ENCODE measurements at regions not wholly inside any gene's neighbourhood (a gene's known extent, or its start where the extent isn't known, plus 50 kb on each side); places are given as distances from the start of the nearest gene placed in this dataset.

- H3K23ac ChIP-seq (ENCODE audit: low read length in 2 of 2): no peak overlapping the region
- H2BK12ac ChIP-seq (ENCODE audit: low read length in 2 of 2): no peak overlapping the region
- no peak overlapping the region for H3K14ac ChIP-seq (ENCODE audit: low read length in 2 of 2)
- H2BK120ac ChIP-seq (ENCODE audit: low read depth, low read length): no peak overlapping the region
- H3K4me1 ChIP-seq (ENCODE audit: control insufficient read depth, insufficient read depth, low read depth, low read length): no peaks in the 10 kb centered on the region
- no peak overlapping the region for H4K91ac ChIP-seq (ENCODE audit: low read length)
- no peak overlapping the region for H3K27ac ChIP-seq (ENCODE audit: low read length, poor library complexity, severe bottlenecking)
- no peak overlapping the region for H2AK5ac ChIP-seq (ENCODE audit: low read length, severe bottlenecking)
- no peak overlapping the region for H4K8ac ChIP-seq (ENCODE audit: low read length)
- no peaks in the 10 kb centered on the region for H3K79me1 ChIP-seq (replicated peaks; ENCODE audit: low read length, poor library complexity, severe bottlenecking)
- DNase-seq: no peak
- H3K36me3 ChIP-seq (ENCODE audit: control insufficient read depth in 1 of 2, insufficient read depth in 2 of 2, low read depth in 1 of 2, low read length in 2 of 2): no peaks in the 10 kb centered on the region
- H3K27me3 ChIP-seq (ENCODE audit: control insufficient read depth in 1 of 2, insufficient read depth in 1 of 2, low read length in 2 of 2): no peaks in the 10 kb centered on the region
- no peak overlapping the region for H2BK15ac ChIP-seq (ENCODE audit: low read depth, poor library complexity, severe bottlenecking)
- H3K4me3 ChIP-seq (ENCODE audit: insufficient read depth in 1 of 2, low read depth in 1 of 2, low read length in 2 of 2): no peak overlapping the region
- WGBS: no CpG with 5 or more reads among the region's 3 CpGs
- H3K4ac ChIP-seq (ENCODE audit: low read depth in 1 of 2, low read length in 2 of 2): no peak overlapping the region
- H3K18ac ChIP-seq (ENCODE audit: low read depth in 1 of 2, low read length in 2 of 2): no peak overlapping the region
- H3K9ac ChIP-seq (ENCODE audit: low read length): no peak overlapping the region
- no peak overlapping the region for H3K4me2 ChIP-seq (ENCODE audit: low read length, poor library complexity, severe bottlenecking)
- H2BK5ac ChIP-seq (ENCODE audit: low read depth, low read length, poor library complexity, severe bottlenecking): no peak overlapping the region
- H2AFZ ChIP-seq (ENCODE audit: low read depth, low read length): no peak overlapping the region
- H3K9me3 ChIP-seq (ENCODE audit: control insufficient read depth, low read length): peaks cover 6% of the 10 kb centered on the region
Measured at GRCh38 chr2:126409850-126410249, 246.1 kb upstream of the GYPC start.

GRCh38 chr2:126413079-126413478, 242.9 kb upstream of the GYPC start:
- Histone ChIP-seq H3K27ac (ENCODE audit: low read length, poor library complexity, severe bottlenecking) (no peak overlapping the region), H2BK12ac (ENCODE audit: low read length in 2 of 2) (no peak overlapping the region), H3K9me3 (ENCODE audit: control insufficient read depth, low read length) (peaks cover 20% of the 10 kb centered on the region), H2BK120ac (ENCODE audit: low read depth, low read length) (no peak overlapping the region), H3K18ac (ENCODE audit: low read depth in 1 of 2, low read length in 2 of 2) (no peak overlapping the region), H2BK15ac (ENCODE audit: low read depth, poor library complexity, severe bottlenecking) (no peak overlapping the region), H3K23ac (ENCODE audit: low read length in 2 of 2) (no peak overlapping the region), H2BK5ac (ENCODE audit: low read depth, low read length, poor library complexity, severe bottlenecking) (no peak overlapping the region), H3K79me1 (replicated peaks; ENCODE audit: low read length, poor library complexity, severe bottlenecking) (no peaks in the 10 kb centered on the region), H4K8ac (ENCODE audit: low read length) (no peak overlapping the region), H3K36me3 (ENCODE audit: control insufficient read depth in 1 of 2, insufficient read depth in 2 of 2, low read depth in 1 of 2, low read length in 2 of 2) (no peaks in the 10 kb centered on the region), H3K27me3 (ENCODE audit: control insufficient read depth in 1 of 2, insufficient read depth in 1 of 2, low read length in 2 of 2) (no peaks in the 10 kb centered on the region), H2AK5ac (ENCODE audit: low read length, severe bottlenecking) (no peak overlapping the region), H3K4me1 (ENCODE audit: control insufficient read depth, insufficient read depth, low read depth, low read length) (no peaks in the 10 kb centered on the region), H3K4me3 (ENCODE audit: insufficient read depth in 1 of 2, low read depth in 1 of 2, low read length in 2 of 2) (no peak overlapping the region), H3K4me2 (ENCODE audit: low read length, poor library complexity, severe bottlenecking) (no peak overlapping the region), H3K4ac (ENCODE audit: low read depth in 1 of 2, low read length in 2 of 2) (no peak overlapping the region), H3K14ac (ENCODE audit: low read length in 2 of 2) (no peak overlapping the region), H3K9ac (ENCODE audit: low read length) (no peak overlapping the region), H4K91ac (ENCODE audit: low read length) (no peak overlapping the region), H2AFZ (ENCODE audit: low read depth, low read length) (no peak overlapping the region)
- WGBS: 0% methylated on average over 1 of the region's 4 CpGs
- no peak for DNase-seq

GRCh38 chr2:126419403-126419802, 236.6 kb upstream of the GYPC start:
- H3K4me3 ChIP-seq (ENCODE audit: insufficient read depth in 1 of 2, low read depth in 1 of 2, low read length in 2 of 2): no peak overlapping the region
- DNase-seq: no peak
- no peak overlapping the region for H4K91ac ChIP-seq (ENCODE audit: low read length)
- H2BK5ac ChIP-seq (ENCODE audit: low read depth, low read length, poor library complexity, severe bottlenecking): no peak overlapping the region
- no peaks in the 10 kb centered on the region for H3K27me3 ChIP-seq (ENCODE audit: control insufficient read depth in 1 of 2, insufficient read depth in 1 of 2, low read length in 2 of 2)
- no peaks in the 10 kb centered on the region for H3K79me1 ChIP-seq (replicated peaks; ENCODE audit: low read length, poor library complexity, severe bottlenecking)
- no peak overlapping the region for H2BK12ac ChIP-seq (ENCODE audit: low read length in 2 of 2)
- H2AFZ ChIP-seq (ENCODE audit: low read depth, low read length): no peak overlapping the region
- H2BK120ac ChIP-seq (ENCODE audit: low read depth, low read length): no peak overlapping the region
- H3K27ac ChIP-seq (ENCODE audit: low read length, poor library complexity, severe bottlenecking): no peak overlapping the region
- H2AK5ac ChIP-seq (ENCODE audit: low read length, severe bottlenecking): no peak overlapping the region
- H3K23ac ChIP-seq (ENCODE audit: low read length in 2 of 2): no peak overlapping the region
- no peaks in the 10 kb centered on the region for H3K36me3 ChIP-seq (ENCODE audit: control insufficient read depth in 1 of 2, insufficient read depth in 2 of 2, low read depth in 1 of 2, low read length in 2 of 2)
- H2BK15ac ChIP-seq (ENCODE audit: low read depth, poor library complexity, severe bottlenecking): no peak overlapping the region
- no peak overlapping the region for H3K4me2 ChIP-seq (ENCODE audit: low read length, poor library complexity, severe bottlenecking)
- H3K4ac ChIP-seq (ENCODE audit: low read depth in 1 of 2, low read length in 2 of 2): no peak overlapping the region
- H4K8ac ChIP-seq (ENCODE audit: low read length): no peak overlapping the region
- H3K4me1 ChIP-seq (ENCODE audit: control insufficient read depth, insufficient read depth, low read depth, low read length): no peaks in the 10 kb centered on the region
- H3K9me3 ChIP-seq (ENCODE audit: control insufficient read depth, low read length): peaks cover 44% of the 10 kb centered on the region
- H3K9ac ChIP-seq (ENCODE audit: low read length): no peak overlapping the region
- H3K14ac ChIP-seq (ENCODE audit: low read length in 2 of 2): no peak overlapping the region
- no peak overlapping the region for H3K18ac ChIP-seq (ENCODE audit: low read depth in 1 of 2, low read length in 2 of 2)

GRCh38 chr2:126425943-126426342, 230.0 kb upstream of the GYPC start:
- H2AK5ac ChIP-seq (ENCODE audit: low read length, severe bottlenecking): no peak overlapping the region
- WGBS: no CpG with 5 or more reads among the region's 1 CpG
- H3K9ac ChIP-seq (ENCODE audit: low read length): no peak overlapping the region
- no peak overlapping the region for H3K27ac ChIP-seq (ENCODE audit: low read length, poor library complexity, severe bottlenecking)
- no peak overlapping the region for H2BK5ac ChIP-seq (ENCODE audit: low read depth, low read length, poor library complexity, severe bottlenecking)
- no peak overlapping the region for H3K4me2 ChIP-seq (ENCODE audit: low read length, poor library complexity, severe bottlenecking)
- H3K4me1 ChIP-seq (ENCODE audit: control insufficient read depth, insufficient read depth, low read depth, low read length): no peaks in the 10 kb centered on the region
- H3K23ac ChIP-seq (ENCODE audit: low read length in 2 of 2): no peak overlapping the region
- no peak overlapping the region for H2BK15ac ChIP-seq (ENCODE audit: low read depth, poor library complexity, severe bottlenecking)
- no peak for DNase-seq
- no peaks in the 10 kb centered on the region for H3K36me3 ChIP-seq (ENCODE audit: control insufficient read depth in 1 of 2, insufficient read depth in 2 of 2, low read depth in 1 of 2, low read length in 2 of 2)
- H4K91ac ChIP-seq (ENCODE audit: low read length): no peak overlapping the region
- peaks cover 18% of the 10 kb centered on the region for H3K9me3 ChIP-seq (ENCODE audit: control insufficient read depth, low read length)
- H3K79me1 ChIP-seq (replicated peaks; ENCODE audit: low read length, poor library complexity, severe bottlenecking): no peaks in the 10 kb centered on the region
- H4K8ac ChIP-seq (ENCODE audit: low read length): no peak overlapping the region
- H3K4me3 ChIP-seq (ENCODE audit: insufficient read depth in 1 of 2, low read depth in 1 of 2, low read length in 2 of 2): no peak overlapping the region
- H2BK12ac ChIP-seq (ENCODE audit: low read length in 2 of 2): no peak overlapping the region
- no peak overlapping the region for H2BK120ac ChIP-seq (ENCODE audit: low read depth, low read length)
- H3K14ac ChIP-seq (ENCODE audit: low read length in 2 of 2): no peak overlapping the region
- no peak overlapping the region for H3K18ac ChIP-seq (ENCODE audit: low read depth in 1 of 2, low read length in 2 of 2)
- no peaks in the 10 kb centered on the region for H3K27me3 ChIP-seq (ENCODE audit: control insufficient read depth in 1 of 2, insufficient read depth in 1 of 2, low read length in 2 of 2)
- no peak overlapping the region for H2AFZ ChIP-seq (ENCODE audit: low read depth, low read length)
- H3K4ac ChIP-seq (ENCODE audit: low read depth in 1 of 2, low read length in 2 of 2): no peak overlapping the region
